Keratinocyte (primary cell): ENCODE measurements at regions not wholly inside any gene's neighbourhood (a gene's known extent, or its start where the extent isn't known, plus 50 kb on each side); places are given as distances from the start of the nearest gene placed in this dataset.

Experiments
- DNase-seq: peaks from one replicate; pipeline ENCODE4 v3.0.0-alpha.2; 2011; ENCODE audit warnings: low read depth, missing footprints, low spot score
- FAIRE-seq: peaks from 2 replicates; lab custom pipeline; 2011; peaks lifted over from hg19 to GRCh38; lab: Jason Lieb, UNC
- H2AFZ ChIP-seq: 2 replicates; pipeline ENCODE4 v1.6.0; 2012; ENCODE audit warnings: low read length, control low read depth, inconsistent platforms; ENCODE audit not compliant: control insufficient read depth
- H3K27ac ChIP-seq: 2 replicates; pipeline ENCODE4 v1.5.1; 2011; ENCODE audit warnings: low read length; ENCODE audit not compliant: control insufficient read depth, insufficient read depth
- H3K27me3 ChIP-seq: 3 replicates; pipeline ENCODE4 v1.6.0; 2011; ENCODE audit warnings: low read length; ENCODE audit not compliant: control insufficient read depth, insufficient read depth; ENCODE audit errors: extremely low read depth
- H3K36me3 ChIP-seq, 2 experiments: 2 replicates in 1 of 2; 3 replicates in 1 of 2; pipeline ENCODE4 v1.5.1; 2011; ENCODE audit warnings: low read length in 2 of 2, mild to moderate bottlenecking in 1 of 2; ENCODE audit not compliant: control insufficient read depth in 2 of 2, insufficient read depth in 2 of 2; ENCODE audit errors: extremely low read depth in 1 of 2
- H3K4me1 ChIP-seq: 3 replicates; pipeline ENCODE4 v1.5.1; 2011; ENCODE audit warnings: low read length; ENCODE audit not compliant: control insufficient read depth, insufficient read depth; ENCODE audit errors: extremely low read depth
- H3K4me2 ChIP-seq: 3 replicates; pipeline ENCODE4 v1.6.0; 2011; ENCODE audit warnings: low read depth, low read length; ENCODE audit not compliant: control insufficient read depth, insufficient read depth; ENCODE audit errors: extremely low read depth
- H3K4me3 ChIP-seq, 3 experiments: fragments of 200-600 bp in 1 of 3; sonication (generic) in 1 of 3; 2 replicates in 2 of 3; 3 replicates in 1 of 3; pipeline ENCODE4 v1.5.1; 2011 to 2016; ENCODE audit warnings: low read length in 3 of 3, mild to moderate bottlenecking in 3 of 3, control low read depth in 2 of 3, inconsistent platforms in 1 of 3, low read depth in 1 of 3, mixed read lengths in 1 of 3, mixed run types in 1 of 3, moderate library complexity in 1 of 3; ENCODE audit not compliant: control insufficient read depth in 2 of 3, insufficient read depth in 2 of 3; ENCODE audit errors: extremely low read depth in 1 of 3
- H3K79me2 ChIP-seq: 2 replicates; pipeline ENCODE4 v1.6.0; 2012; ENCODE audit warnings: low read length; ENCODE audit not compliant: control insufficient read depth, insufficient read depth
- H3K9ac ChIP-seq: 3 replicates; pipeline ENCODE4 v1.6.0; 2011; ENCODE audit warnings: low read length; ENCODE audit not compliant: control insufficient read depth, insufficient read depth; ENCODE audit errors: extremely low read depth
- H3K9me1 ChIP-seq: 3 replicates; pipeline ENCODE4 v1.6.0; 2011; ENCODE audit warnings: low read length; ENCODE audit not compliant: control insufficient read depth, insufficient read depth; ENCODE audit errors: extremely low read depth
- H3K9me3 ChIP-seq: 2 replicates; pipeline ENCODE4 v1.5.1; 2012; ENCODE audit warnings: low read depth, low read length; ENCODE audit not compliant: control insufficient read depth
- H4K20me1 ChIP-seq: 3 replicates; pipeline ENCODE4 v1.6.0; 2011; ENCODE audit warnings: low read length; ENCODE audit not compliant: control insufficient read depth, insufficient read depth; ENCODE audit errors: extremely low read depth
- EZH2 ChIP-seq: IDR thresholded peaks from one replicate; pipeline ENCODE4 v1.6.1; 2012; ENCODE audit warnings: inconsistent platforms, mild to moderate bottlenecking, low read length, moderate library complexity
- dilution Hi-C: fragments of 300-500 bp; cut with MboI; formaldehyde crosslinking; loops from one replicate; pipeline ENCODE4 v1.7.0; 2020; ENCODE audit warnings: low sequenced_read_pairs; ENCODE audit not compliant: extremely low pct_ligation_motif_present
- TF ChIP-seq, protein P1 (sequence below), 3 experiments: IDR thresholded peaks in 1 of 3; conservative IDR thresholded peaks in 1 of 3; optimal IDR thresholded peaks in 1 of 3; 2 replicates in 2 of 3; 3 replicates in 1 of 3; pipeline versions ENCODE3 to v1.5.1; 2011; ENCODE audit warnings: low read length in 3 of 3, mild to moderate bottlenecking in 3 of 3, moderate library complexity in 2 of 3, control low read depth in 1 of 3, inconsistent platforms in 1 of 3; ENCODE audit not compliant: insufficient read depth in 2 of 3; ENCODE audit errors: extremely low read depth in 1 of 3

DNA sequence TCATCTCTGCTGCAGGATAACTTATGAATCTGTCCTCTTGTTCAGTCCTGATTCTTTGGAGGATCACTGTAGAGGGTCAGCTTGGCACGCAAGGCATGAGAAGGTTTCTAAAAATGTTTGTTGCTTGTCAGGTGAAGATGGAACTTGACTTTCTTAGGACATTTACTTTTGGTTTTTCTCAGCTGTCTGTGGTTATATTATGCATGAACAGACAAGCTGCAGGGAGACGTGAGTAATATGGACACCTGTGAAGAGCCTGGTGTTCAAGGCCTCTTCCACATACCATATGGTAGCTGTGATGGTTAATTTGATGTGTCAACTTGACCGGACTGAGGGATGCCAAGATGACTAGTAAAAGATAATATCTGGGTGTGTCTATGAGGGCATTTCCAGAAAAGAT is 270.2 kb upstream of the CPHXL start:
- H3K79me2 ChIP-seq = no peaks in the 10 kb centered on the region
- H3K9me1 ChIP-seq = no peaks in the 10 kb centered on the region
- no peak overlapping the region for H3K4me3 ChIP-seq
- H2AFZ ChIP-seq = no peak overlapping the region
- no peak for FAIRE-seq
- no peak overlapping the region for H3K9ac ChIP-seq
- H3K4me1 ChIP-seq = no peaks in the 10 kb centered on the region
- H3K27me3 ChIP-seq = no peaks in the 10 kb centered on the region
- no peak for DNase-seq
- H4K20me1 ChIP-seq = no peaks in the 10 kb centered on the region
- dilution Hi-C loops = no loop called here
- no peak for TF ChIP-seq EZH2
- TF ChIP-seq, protein P1, sequence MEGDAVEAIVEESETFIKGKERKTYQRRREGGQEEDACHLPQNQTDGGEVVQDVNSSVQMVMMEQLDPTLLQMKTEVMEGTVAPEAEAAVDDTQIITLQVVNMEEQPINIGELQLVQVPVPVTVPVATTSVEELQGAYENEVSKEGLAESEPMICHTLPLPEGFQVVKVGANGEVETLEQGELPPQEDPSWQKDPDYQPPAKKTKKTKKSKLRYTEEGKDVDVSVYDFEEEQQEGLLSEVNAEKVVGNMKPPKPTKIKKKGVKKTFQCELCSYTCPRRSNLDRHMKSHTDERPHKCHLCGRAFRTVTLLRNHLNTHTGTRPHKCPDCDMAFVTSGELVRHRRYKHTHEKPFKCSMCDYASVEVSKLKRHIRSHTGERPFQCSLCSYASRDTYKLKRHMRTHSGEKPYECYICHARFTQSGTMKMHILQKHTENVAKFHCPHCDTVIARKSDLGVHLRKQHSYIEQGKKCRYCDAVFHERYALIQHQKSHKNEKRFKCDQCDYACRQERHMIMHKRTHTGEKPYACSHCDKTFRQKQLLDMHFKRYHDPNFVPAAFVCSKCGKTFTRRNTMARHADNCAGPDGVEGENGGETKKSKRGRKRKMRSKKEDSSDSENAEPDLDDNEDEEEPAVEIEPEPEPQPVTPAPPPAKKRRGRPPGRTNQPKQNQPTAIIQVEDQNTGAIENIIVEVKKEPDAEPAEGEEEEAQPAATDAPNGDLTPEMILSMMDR (optimal IDR thresholded peaks at IDR 0.05 in 1 of 3, IDR thresholded peaks at IDR 0.05 in 1 of 3, conservative IDR thresholded peaks at IDR 0.05 in 1 of 3; ENCODE audit: extremely low read depth in 1 of 3, insufficient read depth in 2 of 3, low read length in 3 of 3) = no peak
- H3K27ac ChIP-seq = no peak overlapping the region
- H3K36me3 ChIP-seq = no peaks in the 10 kb centered on the region
- H3K4me2 ChIP-seq = no peak overlapping the region
- H3K9me3 ChIP-seq = no peaks in the 10 kb centered on the region

DNA sequence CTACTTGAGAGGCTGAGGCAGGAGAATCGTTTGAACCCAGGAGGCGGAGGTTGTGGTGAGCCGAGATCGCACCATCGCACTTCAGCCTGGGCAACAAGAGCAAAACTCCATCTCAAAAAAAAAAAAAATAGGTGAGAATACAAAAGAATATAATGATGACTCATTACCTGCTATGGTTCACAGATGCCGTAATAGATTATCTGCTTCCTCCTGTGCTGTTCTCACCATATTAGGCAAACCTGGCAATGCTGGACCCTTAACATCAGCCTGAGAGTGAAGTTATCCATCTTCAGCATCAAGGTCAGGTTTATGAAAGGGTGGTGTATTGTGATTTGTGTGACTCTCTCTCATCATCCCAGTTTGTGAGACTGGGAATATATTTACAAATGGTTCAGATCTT is 271.3 kb upstream of the CPHXL start:
- Histone ChIP-seq H3K9me3 (no peaks in the 10 kb centered on the region), H4K20me1 (no peaks in the 10 kb centered on the region), H3K9ac (no peak overlapping the region), H3K4me1 (no peaks in the 10 kb centered on the region), H3K4me2 (no peak overlapping the region), H3K4me3 (no peak overlapping the region), H3K27ac (no peak overlapping the region), H3K79me2 (no peaks in the 10 kb centered on the region), H2AFZ (no peak overlapping the region), H3K27me3 (no peaks in the 10 kb centered on the region), H3K36me3 (no peaks in the 10 kb centered on the region), H3K9me1 (no peaks in the 10 kb centered on the region)
- dilution Hi-C loops = no loop called here
- TF ChIP-seq, protein P1 (optimal IDR thresholded peaks at IDR 0.05 in 1 of 3, IDR thresholded peaks at IDR 0.05 in 1 of 3, conservative IDR thresholded peaks at IDR 0.05 in 1 of 3; ENCODE audit: extremely low read depth in 1 of 3, insufficient read depth in 2 of 3, low read length in 3 of 3) = no peak
- TF ChIP-seq EZH2 = no peak
- FAIRE-seq (no peak), DNase-seq (no peak)
